ENCODE measurements at regions not wholly inside any gene's neighbourhood (a gene's known extent, or its start where the extent isn't known, plus 50 kb on each side); places are given as distances from the start of the nearest gene placed in this dataset.
"Not testable (repeated sequence)": the region's sequence is repeated elsewhere in the genome, so short reads cannot be mapped to it uniquely, and the experiment has no call there.

DNA sequence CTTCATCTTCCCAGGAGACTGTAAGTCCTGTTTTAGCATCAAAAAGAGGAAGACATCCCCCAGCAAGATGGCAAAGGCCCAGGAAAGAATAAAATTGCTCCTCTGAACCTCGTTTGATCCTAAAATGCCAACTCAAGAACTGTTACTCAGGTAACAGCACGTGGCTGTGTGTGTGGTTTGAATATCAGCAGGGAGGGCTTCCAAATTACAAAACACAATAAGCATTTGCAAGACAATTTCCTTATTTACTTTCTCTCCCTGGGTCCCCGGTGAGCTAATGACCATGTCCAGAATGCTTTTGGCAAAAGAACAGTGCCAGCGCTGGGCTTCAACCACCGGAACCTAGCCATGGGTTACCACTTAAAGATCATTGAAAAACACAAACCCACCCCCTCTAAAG lies 163.6 kb downstream of the C1D start:
- H3K9me3 ChIP-seq: no peaks in the 10 kb centered on the region
- in situ Hi-C loops (cut with MboI; ENCODE audit: low sequenced_read_pairs): no loop called here
- DNase-seq (ENCODE audit: low spot score in 2 of 2): no peak

DNA sequence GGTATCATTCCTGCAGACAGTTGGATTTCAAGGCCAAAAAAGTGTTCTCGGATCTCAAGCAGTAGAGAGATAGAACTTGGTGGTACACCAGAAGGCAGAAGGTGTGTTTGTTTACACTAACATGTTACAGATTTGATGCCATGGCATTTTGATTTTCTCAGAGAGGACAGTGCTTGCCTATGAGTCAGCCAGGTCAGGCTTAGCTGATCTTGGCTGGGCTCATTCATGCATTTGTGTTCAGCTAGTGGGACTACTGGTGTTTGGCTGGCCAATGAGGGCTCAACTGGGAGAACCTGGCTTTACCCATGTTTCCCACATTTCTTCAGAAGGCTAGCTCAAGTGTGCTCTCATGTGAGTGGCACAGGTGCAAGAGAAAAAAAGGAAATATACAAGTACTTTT lies 162.0 kb downstream of the C1D start:
- in situ Hi-C loops (cut with MboI; ENCODE audit: low sequenced_read_pairs): no loop called here
- no peak for DNase-seq (ENCODE audit: low spot score in 2 of 2)
- Histone ChIP-seq H3K36me3 (replicated peaks) (no peaks in the 10 kb centered on the region), H3K4me3 (no peak overlapping the region), H3K4me1 (no peaks in the 10 kb centered on the region), H3K9me3 (no peaks in the 10 kb centered on the region), H3K27me3 (ENCODE audit: low read depth) (no peaks in the 10 kb centered on the region)

More for the DNA sequence above, 163.6 kb downstream of the C1D start:
- Histone ChIP-seq H3K36me3 (replicated peaks) (no peaks in the 10 kb centered on the region), H3K4me3 (no peak overlapping the region), H3K4me1 (no peaks in the 10 kb centered on the region), H3K27me3 (ENCODE audit: low read depth) (no peaks in the 10 kb centered on the region)

DNA sequence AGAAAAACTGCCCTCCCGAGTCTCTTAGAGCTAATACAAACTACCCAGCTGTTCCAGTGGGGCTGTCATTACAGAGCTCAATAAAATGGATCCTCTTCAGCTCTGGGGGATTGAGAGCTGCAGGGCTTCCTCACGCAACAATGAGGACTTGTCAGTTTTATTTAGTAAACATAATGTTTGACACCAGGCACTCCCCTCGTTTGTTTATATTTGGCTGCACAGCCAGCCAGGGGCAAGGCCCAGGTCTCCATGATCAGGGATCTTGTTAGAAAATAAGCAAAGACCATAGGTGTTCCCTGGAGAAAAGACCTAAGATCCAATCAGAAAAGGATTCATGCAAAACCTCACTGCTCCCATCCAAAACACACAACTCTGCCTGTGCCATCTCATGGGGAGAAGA lies 158.2 kb downstream of the C1D start:
- Histone ChIP-seq H3K9me3 (no peaks in the 10 kb centered on the region), H3K27me3 (ENCODE audit: low read depth) (no peaks in the 10 kb centered on the region), H3K4me3 (no peak overlapping the region), H3K4me1 (no peaks in the 10 kb centered on the region), H3K36me3 (replicated peaks) (no peaks in the 10 kb centered on the region)
- in situ Hi-C loops (cut with MboI; ENCODE audit: low sequenced_read_pairs): no loop called here
- DNase-seq (ENCODE audit: low spot score in 2 of 2): no peak

DNA sequence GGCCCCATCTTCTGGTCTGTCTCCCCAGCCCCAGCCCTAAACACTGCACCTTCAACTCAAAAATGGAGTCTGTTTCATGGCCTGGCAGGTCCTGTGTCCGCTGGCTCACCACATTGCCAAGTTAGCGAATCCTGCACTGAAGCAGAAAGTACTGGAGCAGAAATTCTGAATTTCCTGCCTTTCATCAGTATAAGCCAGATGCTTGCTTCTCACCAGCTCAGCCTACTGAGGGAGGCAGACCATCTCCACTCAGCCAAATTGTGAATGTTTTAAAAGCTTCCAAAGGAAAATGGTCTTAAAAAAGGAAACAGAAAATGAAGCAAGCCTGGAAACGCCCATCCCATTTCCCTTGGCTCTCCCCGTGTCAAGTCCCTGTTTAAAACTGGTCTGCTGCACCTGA lies 157.8 kb downstream of the C1D start:
- H3K4me1 ChIP-seq: no peaks in the 10 kb centered on the region
- no peak overlapping the region for H3K4me3 ChIP-seq
- no peaks in the 10 kb centered on the region for H3K36me3 ChIP-seq (replicated peaks)
- H3K9me3 ChIP-seq: no peaks in the 10 kb centered on the region
- no peak for DNase-seq (ENCODE audit: low spot score in 2 of 2)
- no peaks in the 10 kb centered on the region for H3K27me3 ChIP-seq (ENCODE audit: low read depth)
- in situ Hi-C loops (cut with MboI; ENCODE audit: low sequenced_read_pairs): no loop called here

DNA sequence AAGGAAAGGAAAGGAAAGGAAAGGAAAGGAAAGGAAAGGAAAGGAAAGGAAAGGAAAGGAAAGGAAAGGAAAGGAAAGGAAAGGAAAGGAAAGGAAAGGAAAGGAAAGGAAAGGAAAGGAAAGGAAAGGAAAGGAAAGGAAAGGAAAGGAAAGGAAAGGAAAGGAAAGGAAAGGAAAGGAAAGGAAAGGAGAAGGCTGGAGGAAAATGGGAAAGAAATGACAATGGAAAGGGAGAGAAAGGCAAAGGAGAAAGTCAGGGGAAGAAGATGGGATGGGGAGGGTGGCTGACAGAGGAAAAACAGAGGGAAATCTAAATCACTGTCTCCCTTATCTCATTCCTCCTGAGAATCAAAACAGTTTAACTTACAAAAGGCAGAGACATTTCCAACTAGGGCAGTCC lies 156.3 kb downstream of the C1D start:
- H3K27me3 ChIP-seq (ENCODE audit: low read depth); H3K36me3 ChIP-seq (replicated peaks); in situ Hi-C loops (cut with MboI; ENCODE audit: low sequenced_read_pairs); DNase-seq (ENCODE audit: low spot score in 2 of 2); H3K9me3 ChIP-seq; H3K4me1 ChIP-seq; H3K4me3 ChIP-seq: not testable (repeated sequence)

DNA sequence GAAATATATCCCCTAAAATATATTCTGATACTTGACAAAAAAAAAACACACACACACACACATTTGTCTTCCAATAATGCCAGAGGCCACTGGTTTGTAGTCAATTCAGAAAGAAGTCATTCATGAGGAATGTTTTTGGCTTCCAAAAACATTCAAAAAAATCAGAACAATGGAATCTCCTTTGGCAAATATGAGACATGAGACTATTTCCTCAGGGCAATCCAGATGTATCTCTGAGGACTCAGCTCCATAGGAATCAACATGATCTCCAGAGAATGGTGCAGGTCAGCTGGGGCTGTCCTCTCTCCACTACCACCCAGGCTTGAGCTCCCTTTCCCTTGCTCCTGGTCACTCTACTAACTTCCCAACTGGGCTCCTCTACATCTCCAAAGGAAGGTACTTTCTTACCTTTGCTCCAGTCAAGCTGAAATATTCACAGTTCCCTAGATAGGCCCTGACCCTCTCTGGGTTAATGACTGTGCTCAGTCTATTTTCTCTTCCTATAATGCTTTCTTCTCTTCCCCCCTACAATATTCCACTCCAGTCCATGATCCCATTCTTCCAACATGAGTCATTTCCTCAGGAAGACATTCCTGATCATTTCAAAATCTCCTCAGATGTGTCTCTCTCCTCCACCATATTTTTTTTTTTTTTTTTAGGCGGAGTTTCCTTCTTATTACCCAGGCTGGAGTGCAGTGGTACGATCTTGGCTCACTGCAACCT lies 145.3 kb downstream of the C1D start:
- Histone ChIP-seq H3K36me3 (replicated peaks) (no peaks in the 10 kb centered on the region), H3K9me3 (no peaks in the 10 kb centered on the region), H3K4me1 (no peaks in the 10 kb centered on the region), H3K4me3 (no peak overlapping the region), H3K27me3 (ENCODE audit: low read depth) (no peaks in the 10 kb centered on the region)
- in situ Hi-C loops (cut with MboI; ENCODE audit: low sequenced_read_pairs): no loop called here
- no peak for DNase-seq (ENCODE audit: low spot score in 2 of 2)

DNA sequence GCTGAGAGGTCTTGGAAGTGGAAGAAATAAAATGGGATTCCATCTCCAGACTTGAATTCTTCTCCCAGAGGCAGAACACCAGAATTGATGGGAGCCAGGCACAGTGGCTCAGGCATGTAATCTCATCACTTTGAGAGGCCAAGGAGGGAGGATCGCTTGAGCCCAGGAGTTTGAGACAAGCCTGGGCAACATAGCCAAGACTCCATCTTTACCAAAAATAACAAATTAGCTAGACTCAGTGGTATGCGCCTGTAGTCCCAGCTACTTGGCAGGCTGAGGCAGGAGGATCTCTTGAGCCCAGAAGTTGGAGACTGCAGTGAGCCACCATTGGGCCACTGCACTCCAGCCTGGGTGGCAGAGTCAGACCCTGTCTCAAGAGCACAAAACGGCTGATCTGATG lies 144.3 kb downstream of the C1D start:
- in situ Hi-C loops (cut with MboI; ENCODE audit: low sequenced_read_pairs): no loop called here
- no peak for DNase-seq (ENCODE audit: low spot score in 2 of 2)

DNA sequence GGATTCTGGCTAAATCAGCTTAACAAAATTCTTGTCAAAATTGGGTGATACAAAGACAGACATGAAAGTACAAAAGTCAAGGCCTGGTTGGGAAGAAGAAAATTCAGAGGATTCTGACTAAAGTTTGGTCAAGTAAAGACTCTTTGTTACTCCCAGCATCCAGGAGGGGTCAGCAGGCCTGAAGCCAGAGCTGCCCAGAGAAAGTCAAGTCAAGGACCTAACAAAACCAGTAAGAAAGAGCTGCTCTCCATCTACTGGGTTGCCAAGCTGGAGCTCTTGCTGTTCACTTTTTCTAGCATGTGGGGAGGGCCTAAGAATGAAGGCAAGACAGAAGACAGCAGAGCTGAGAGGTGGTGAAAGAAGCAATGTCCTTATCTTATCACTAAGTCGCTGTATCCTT lies 143.3 kb downstream of the C1D start:
- Histone ChIP-seq H3K4me1 (no peaks in the 10 kb centered on the region), H3K4me3 (no peak overlapping the region), H3K27me3 (ENCODE audit: low read depth) (no peaks in the 10 kb centered on the region), H3K36me3 (replicated peaks) (no peaks in the 10 kb centered on the region), H3K9me3 (no peaks in the 10 kb centered on the region)
- in situ Hi-C loops (cut with MboI; ENCODE audit: low sequenced_read_pairs): no loop called here
- DNase-seq (ENCODE audit: low spot score in 2 of 2): no peak

More for the DNA sequence above, 144.3 kb downstream of the C1D start:
- no peaks in the 10 kb centered on the region for H3K36me3 ChIP-seq (replicated peaks)
- H3K4me3 ChIP-seq: no peak overlapping the region
- no peaks in the 10 kb centered on the region for H3K27me3 ChIP-seq (ENCODE audit: low read depth)
- no peaks in the 10 kb centered on the region for H3K9me3 ChIP-seq
- H3K4me1 ChIP-seq: no peaks in the 10 kb centered on the region

DNA sequence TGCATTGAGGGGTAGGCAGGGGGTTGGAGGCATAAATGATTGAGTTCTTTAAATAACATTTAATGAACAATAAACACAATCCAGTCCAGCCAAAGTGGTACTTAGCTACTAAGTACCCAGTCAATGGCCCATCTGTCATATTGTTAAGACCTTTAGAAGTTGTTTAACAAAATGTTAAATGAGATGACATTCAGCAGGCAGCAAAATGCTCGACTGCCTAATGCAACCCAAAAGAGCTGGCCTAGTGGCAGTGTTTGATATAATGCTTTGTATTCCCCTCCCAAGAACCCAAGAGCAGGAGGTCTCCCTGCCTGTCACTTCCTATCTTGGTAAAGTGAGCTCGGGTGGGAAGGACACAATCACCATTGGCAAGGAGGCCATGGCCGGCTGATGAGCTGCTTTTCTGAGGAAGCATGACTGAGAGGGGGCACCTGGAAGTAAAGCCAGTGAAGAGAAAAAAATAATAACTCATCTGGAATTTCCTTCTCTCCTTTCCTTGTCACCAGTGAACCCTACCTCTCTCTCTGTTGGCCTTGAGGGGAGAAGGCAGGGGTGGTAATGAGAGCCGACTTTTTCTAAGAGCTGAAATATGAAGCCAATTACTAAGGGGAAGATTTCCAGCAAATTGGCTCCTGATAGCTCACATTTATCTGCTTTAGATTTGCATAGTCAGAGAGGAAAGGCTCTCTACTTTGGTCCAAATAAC lies 140.6 kb downstream of the C1D start:
- no peaks in the 10 kb centered on the region for H3K36me3 ChIP-seq (replicated peaks)
- no peaks in the 10 kb centered on the region for H3K9me3 ChIP-seq
- no peaks in the 10 kb centered on the region for H3K27me3 ChIP-seq (ENCODE audit: low read depth)
- no peaks in the 10 kb centered on the region for H3K4me1 ChIP-seq
- in situ Hi-C loops (cut with MboI; ENCODE audit: low sequenced_read_pairs): no loop called here
- H3K4me3 ChIP-seq: no peak overlapping the region
- no peak for DNase-seq (ENCODE audit: low spot score in 2 of 2)

DNA sequence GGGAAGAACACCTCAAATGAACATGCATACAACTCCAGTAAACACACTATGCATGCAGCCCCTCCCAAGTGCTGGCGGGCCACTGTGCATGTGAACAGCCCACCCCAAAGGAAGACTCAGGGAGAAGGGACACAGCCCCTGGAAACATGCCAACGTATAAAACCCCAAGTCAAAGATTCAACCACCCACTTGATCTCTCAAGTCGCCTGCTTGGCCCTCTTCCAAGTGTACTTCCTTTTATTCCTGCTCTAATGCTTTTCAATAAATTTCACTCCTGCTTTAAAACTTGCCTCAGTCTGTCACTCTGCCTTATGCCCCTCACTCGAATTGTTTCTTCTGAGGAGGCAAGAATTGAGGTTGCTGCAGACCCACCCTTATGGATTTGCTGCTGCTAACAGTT lies 139.1 kb downstream of the C1D start:
- no peak for DNase-seq (ENCODE audit: low spot score in 2 of 2)
- Histone ChIP-seq H3K4me1 (no peaks in the 10 kb centered on the region), H3K4me3 (no peak overlapping the region), H3K9me3 (no peaks in the 10 kb centered on the region), H3K36me3 (replicated peaks) (no peaks in the 10 kb centered on the region), H3K27me3 (ENCODE audit: low read depth) (no peaks in the 10 kb centered on the region)
- in situ Hi-C loops (cut with MboI; ENCODE audit: low sequenced_read_pairs): no loop called here

DNA sequence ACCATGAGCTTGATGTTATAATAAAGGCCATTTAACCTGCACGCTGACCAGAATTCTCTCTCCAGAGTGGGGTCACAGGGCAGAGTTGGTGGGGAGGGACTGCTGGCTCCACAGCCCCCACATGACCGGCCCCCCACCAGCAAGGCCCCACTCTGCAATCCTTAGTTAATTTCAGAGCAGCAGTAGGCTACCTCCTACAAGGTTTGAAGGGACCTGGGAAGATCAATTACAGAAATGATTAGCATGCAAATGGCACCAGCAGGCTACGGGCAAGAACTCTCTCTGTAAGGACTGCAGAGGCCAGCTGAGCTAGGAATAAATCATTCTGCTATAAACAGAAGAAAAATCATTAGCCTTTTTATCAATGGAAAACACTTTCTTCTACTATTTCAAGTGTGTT lies 135.3 kb downstream of the C1D start:
- H3K27me3 ChIP-seq (ENCODE audit: low read depth): no peaks in the 10 kb centered on the region; the same call in 1 of the 2 replicates
- in situ Hi-C loops (cut with MboI; ENCODE audit: low sequenced_read_pairs): no loop called here
- no peaks in the 10 kb centered on the region for H3K4me1 ChIP-seq
- H3K9me3 ChIP-seq: no peaks in the 10 kb centered on the region
- H3K4me3 ChIP-seq: no peak overlapping the region
- DNase-seq (ENCODE audit: low spot score in 2 of 2): no peak
- H3K36me3 ChIP-seq (replicated peaks): no peaks in the 10 kb centered on the region

DNA sequence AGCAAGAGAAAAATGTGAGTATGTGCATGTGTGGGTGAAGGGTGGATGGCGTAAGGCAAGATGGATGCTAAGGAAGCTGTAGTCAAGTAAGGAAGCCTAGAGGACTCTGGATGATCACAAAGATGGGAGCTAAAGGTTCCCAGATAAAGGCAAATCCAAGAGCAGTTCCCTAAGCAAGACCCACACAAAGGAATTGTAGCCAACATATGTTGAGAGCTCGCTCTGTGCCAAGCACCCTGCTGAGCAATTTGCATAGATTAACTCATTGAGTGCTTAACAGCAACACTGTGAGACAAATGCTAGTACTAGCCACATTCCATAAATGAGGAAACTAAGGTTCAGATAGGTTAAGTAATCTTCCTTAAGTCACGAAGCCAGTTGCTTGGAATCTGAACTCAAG lies 132.6 kb downstream of the C1D start:
- Histone ChIP-seq H3K36me3 (replicated peaks) (no peaks in the 10 kb centered on the region), H3K27me3 (ENCODE audit: low read depth) (no peaks in the 10 kb centered on the region; the same call in 1 of the 2 replicates), H3K9me3 (no peaks in the 10 kb centered on the region), H3K4me1 (no peaks in the 10 kb centered on the region), H3K4me3 (no peak overlapping the region)
- in situ Hi-C loops (cut with MboI; ENCODE audit: low sequenced_read_pairs): no loop called here
- DNase-seq (ENCODE audit: low spot score in 2 of 2): no peak

DNA sequence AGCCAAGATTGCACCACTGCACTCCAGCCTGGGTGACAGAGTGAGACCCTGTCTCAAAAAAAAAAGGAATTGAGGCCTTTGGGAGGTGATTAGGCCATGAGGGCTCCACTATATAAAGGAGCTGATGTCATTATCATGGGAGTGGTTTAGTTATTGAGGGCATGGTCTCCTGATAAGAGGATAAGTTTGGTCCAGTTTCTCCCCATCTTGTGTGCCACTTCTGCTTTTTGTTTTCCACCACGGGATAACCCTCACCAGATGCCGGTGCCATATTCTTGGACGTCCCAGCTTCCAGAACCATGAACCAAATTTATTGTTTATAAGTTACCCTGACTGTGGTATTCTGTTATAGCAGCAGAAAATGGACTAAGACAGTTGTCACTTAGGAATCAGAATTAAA lies 125.8 kb downstream of the C1D start:
- Histone ChIP-seq H3K27me3 (ENCODE audit: low read depth) (no peaks in the 10 kb centered on the region), H3K36me3 (replicated peaks) (no peaks in the 10 kb centered on the region), H3K9me3 (no peaks in the 10 kb centered on the region), H3K4me1 (no peaks in the 10 kb centered on the region), H3K4me3 (no peak overlapping the region)
- DNase-seq (ENCODE audit: low spot score in 2 of 2): no peak
- in situ Hi-C loops (cut with MboI; ENCODE audit: low sequenced_read_pairs): no loop called here

DNA sequence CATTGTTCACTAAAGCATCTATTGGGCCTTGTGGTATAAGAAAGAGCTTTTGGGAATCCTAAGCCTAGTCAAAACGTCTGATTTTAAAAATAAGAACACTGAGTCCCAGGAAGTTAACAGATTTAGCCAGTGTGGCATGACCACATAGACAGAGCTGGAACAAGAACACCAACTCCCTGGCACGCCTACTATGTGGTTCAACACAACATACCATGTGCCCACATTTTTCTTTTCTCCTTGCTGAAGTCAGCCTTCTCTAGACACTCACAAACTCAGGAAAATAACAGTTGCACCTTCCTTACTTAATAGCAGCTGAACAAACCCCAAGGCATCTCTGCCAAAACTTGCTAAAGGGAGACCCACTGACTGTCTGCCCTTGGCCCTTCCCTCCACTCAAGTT lies 124.8 kb downstream of the C1D start:
- DNase-seq (ENCODE audit: low spot score in 2 of 2): no peak
- in situ Hi-C loops (cut with MboI; ENCODE audit: low sequenced_read_pairs): no loop called here
- Histone ChIP-seq H3K36me3 (replicated peaks) (no peaks in the 10 kb centered on the region), H3K9me3 (0 out of 2 replicates have a peak, but pooled peaks cover 2% of the 10 kb centered on the region), H3K4me1 (no peaks in the 10 kb centered on the region), H3K4me3 (no peak overlapping the region), H3K27me3 (ENCODE audit: low read depth) (no peaks in the 10 kb centered on the region)
